Activated CD4-positive, alpha-beta T cell treated with anti-CD3 and anti-CD28 coated beads for 36 hours (primary cell): ENCODE measurements at regions not wholly inside any gene's neighbourhood (a gene's known extent, or its start where the extent isn't known, plus 50 kb on each side); places are given as distances from the start of the nearest gene placed in this dataset.
"Not testable (repeated sequence)": the region's sequence is repeated elsewhere in the genome, so short reads cannot be mapped to it uniquely, and the experiment has no call there.

ENCODE experiments used
- ATAC-seq: fragments of 200-7000 bp; cut with Tn5 transposase; one replicate; pipeline ENCODE4 v1.10.0; 2021; ENCODE audit warnings: mild to moderate bottlenecking, moderate library complexity
- CTCF ChIA-PET: fragments of 350-600 bp; sonication (Branson Sonifier 250); formaldehyde crosslinking; loops from one replicate; lab custom pipeline; 2021; ENCODE audit warnings: antibody characterized with exemption; lab: Charles Lee
- POLR2A ChIA-PET: fragments of 350-600 bp; sonication (Branson Sonifier 250); formaldehyde crosslinking; loops from one replicate; lab custom pipeline; 2021; ENCODE audit warnings: antibody characterized with exemption, inconsistent platforms; lab: Charles Lee
- DNase-seq: peaks from one replicate; pipeline ENCODE4 v3.0.0-alpha.2; 2020
- H3K27ac Mint-ChIP-seq: one replicate; pipeline ENCODE4 v1.8.0; 2021; ENCODE audit warnings: mixed read lengths
- H3K27me3 Mint-ChIP-seq: one replicate; pipeline ENCODE4 v1.8.0; 2021; ENCODE audit warnings: mixed read lengths
- H3K36me3 Mint-ChIP-seq: one replicate; pipeline ENCODE4 v1.8.0; 2021; ENCODE audit warnings: low read depth, mixed read lengths
- H3K4me1 Mint-ChIP-seq: one replicate; pipeline ENCODE4 v1.8.0; 2021; ENCODE audit warnings: mixed read lengths
- H3K4me3 Mint-ChIP-seq: one replicate; pipeline ENCODE4 v1.8.0; 2021; ENCODE audit warnings: mild to moderate bottlenecking, moderate library complexity, mixed read lengths
- H3K9me3 Mint-ChIP-seq: one replicate; pipeline ENCODE4 v1.8.0; 2021; ENCODE audit warnings: low read depth, mixed read lengths
- intact Hi-C, 2 experiments: fragments of 100-400 bp; cut with DNase I in 1 of 2; cut with micrococcal nuclease in 1 of 2; formaldehyde crosslinking; loops; one replicate each; pipeline versions ENCODE4 v1.14.2 to v1.15.1; 2022 to 2024; cut with DNase I, micrococcal nuclease

GRCh38 chrY:16715278-16715677 lies 1164.7 kb downstream of the CDY2B start:
- Mint-ChIP-seq H3K36me3 (no peaks in the 10 kb centered on the region), H3K9me3 (peaks cover 3% of the 10 kb centered on the region), H3K27me3 (no peaks in the 10 kb centered on the region), H3K4me3 (no peak overlapping the region), H3K27ac (no peak overlapping the region), H3K4me1 (no peaks in the 10 kb centered on the region)
- intact Hi-C loops: no loop called here
- ChIA-PET CTCF (no interaction called here), POLR2A (no interaction called here)
- ATAC-seq (no peak), DNase-seq (no peak)

GRCh38 chrY:16673102-16673787 lies 1206.8 kb downstream of the CDY2B start:
- CTCF ChIA-PET: no interaction called here
- Mint-ChIP-seq H3K9me3 (no peaks in the 10 kb centered on the region), H3K27me3 (no peaks in the 10 kb centered on the region), H3K4me3 (no peak overlapping the region), H3K27ac (no peak overlapping the region), H3K36me3 (no peaks in the 10 kb centered on the region), H3K4me1 (no peaks in the 10 kb centered on the region)
- DNase-seq (no peak), ATAC-seq (no peak)
- intact Hi-C loops: no loop called here
- POLR2A ChIA-PET: no interaction called here

GRCh38 chrY:16668402-16668801 lies 1211.6 kb downstream of the CDY2B start:
- ChIA-PET CTCF (no interaction called here), POLR2A (no interaction called here)
- no peaks in the 10 kb centered on the region for H3K27me3 Mint-ChIP-seq
- intact Hi-C loops: no loop called here
- peaks cover 2% of the 10 kb centered on the region for H3K9me3 Mint-ChIP-seq
- DNase-seq (no peak), ATAC-seq (no peak)
- no peaks in the 10 kb centered on the region for H3K36me3 Mint-ChIP-seq
- no peaks in the 10 kb centered on the region for H3K4me1 Mint-ChIP-seq
- no peak overlapping the region for H3K27ac Mint-ChIP-seq
- H3K4me3 Mint-ChIP-seq: no peak overlapping the region

GRCh38 chrY:16662741-16663140 lies 1217.3 kb downstream of the CDY2B start:
- Mint-ChIP-seq H3K4me1 (no peaks in the 10 kb centered on the region), H3K27ac (no peak overlapping the region), H3K4me3 (no peak overlapping the region), H3K27me3 (no peaks in the 10 kb centered on the region), H3K36me3 (no peaks in the 10 kb centered on the region), H3K9me3 (peaks cover 5% of the 10 kb centered on the region)
- DNase-seq (no peak), ATAC-seq (no peak)
- ChIA-PET CTCF (no interaction called here), POLR2A (no interaction called here)
- intact Hi-C loops: no loop called here

- H3K9me3 Mint-ChIP-seq: peaks cover 3% of the 10 kb centered on the region
Measured at GRCh38 chrY:16659340-16659739, 1220.7 kb downstream of the CDY2B start.

GRCh38 chrY:16653971-16654370 lies 1226.0 kb downstream of the CDY2B start:
- no peaks in the 10 kb centered on the region for H3K36me3 Mint-ChIP-seq
- no peaks in the 10 kb centered on the region for H3K9me3 Mint-ChIP-seq
- no peak for DNase-seq
- intact Hi-C loops: no loop called here
- no peaks in the 10 kb centered on the region for H3K4me1 Mint-ChIP-seq
- POLR2A ChIA-PET: no interaction called here
- ATAC-seq: no peak
- no peak overlapping the region for H3K4me3 Mint-ChIP-seq
- CTCF ChIA-PET: no interaction called here
- H3K27ac Mint-ChIP-seq: no peak overlapping the region
- no peaks in the 10 kb centered on the region for H3K27me3 Mint-ChIP-seq

More at GRCh38 chrY:16659340-16659739, 1220.7 kb downstream of the CDY2B start:
- no peaks in the 10 kb centered on the region for H3K27me3 Mint-ChIP-seq
- ATAC-seq (no peak), DNase-seq (no peak)
- POLR2A ChIA-PET: no interaction called here
- no peaks in the 10 kb centered on the region for H3K36me3 Mint-ChIP-seq
- no peaks in the 10 kb centered on the region for H3K4me1 Mint-ChIP-seq
- CTCF ChIA-PET: no interaction called here
- intact Hi-C loops: no loop called here
- no peak overlapping the region for H3K27ac Mint-ChIP-seq
- H3K4me3 Mint-ChIP-seq: no peak overlapping the region

GRCh38 chrY:16645991-16646390 lies 1234.0 kb downstream of the CDY2B start:
- Mint-ChIP-seq H3K9me3 (no peaks in the 10 kb centered on the region), H3K36me3 (no peaks in the 10 kb centered on the region), H3K4me3 (no peak overlapping the region), H3K4me1 (no peaks in the 10 kb centered on the region), H3K27ac (no peak overlapping the region), H3K27me3 (no peaks in the 10 kb centered on the region)
- ATAC-seq: no peak
- POLR2A ChIA-PET: no interaction called here
- CTCF ChIA-PET: no interaction called here
- intact Hi-C loops: no loop called here
- DNase-seq: no peak

GRCh38 chrY:16645449-16645848 lies 1234.6 kb downstream of the CDY2B start:
- H3K27me3 Mint-ChIP-seq: no peaks in the 10 kb centered on the region
- no peak overlapping the region for H3K4me3 Mint-ChIP-seq
- H3K9me3 Mint-ChIP-seq: no peaks in the 10 kb centered on the region
- DNase-seq (no peak), ATAC-seq (no peak)
- intact Hi-C loops: no loop called here
- ChIA-PET POLR2A (no interaction called here), CTCF (no interaction called here)
- H3K4me1 Mint-ChIP-seq: no peaks in the 10 kb centered on the region
- H3K27ac Mint-ChIP-seq: no peak overlapping the region
- H3K36me3 Mint-ChIP-seq: no peaks in the 10 kb centered on the region

GRCh38 chrY:16644270-16644800 lies 1235.7 kb downstream of the CDY2B start:
- Mint-ChIP-seq H3K4me1 (no peaks in the 10 kb centered on the region), H3K9me3 (no peaks in the 10 kb centered on the region), H3K27ac (no peak overlapping the region), H3K36me3 (no peaks in the 10 kb centered on the region), H3K4me3 (no peak overlapping the region), H3K27me3 (no peaks in the 10 kb centered on the region)
- ChIA-PET POLR2A (no interaction called here), CTCF (no interaction called here)
- DNase-seq (no peak), ATAC-seq (no peak)
- intact Hi-C loops: no loop called here

- CTCF ChIA-PET: no interaction called here
- Mint-ChIP-seq H3K4me1 (no peaks in the 10 kb centered on the region), H3K9me3 (peaks cover 2% of the 10 kb centered on the region), H3K36me3 (no peaks in the 10 kb centered on the region), H3K27me3 (no peaks in the 10 kb centered on the region), H3K4me3 (no peak overlapping the region), H3K27ac (no peak overlapping the region)
- ATAC-seq: no peak
- POLR2A ChIA-PET: no interaction called here
- intact Hi-C loops: no loop called here
- no peak for DNase-seq
Measured at GRCh38 chrY:16639777-16640176, 1240.2 kb downstream of the CDY2B start.

- ATAC-seq, DNase-seq, POLR2A ChIA-PET, H3K4me3 Mint-ChIP-seq, CTCF ChIA-PET, H3K4me1 Mint-ChIP-seq, H3K36me3 Mint-ChIP-seq, intact Hi-C loops, H3K27ac Mint-ChIP-seq, H3K27me3 Mint-ChIP-seq, H3K9me3 Mint-ChIP-seq: not testable (repeated sequence)
Measured at GRCh38 chrY:16638743-16639142, 1241.3 kb downstream of the CDY2B start.

GRCh38 chrY:16636254-16636653 lies 1243.8 kb downstream of the CDY2B start:
- H3K36me3 Mint-ChIP-seq: no peaks in the 10 kb centered on the region

More at GRCh38 chrY:16636254-16636653, 1243.8 kb downstream of the CDY2B start:
- H3K4me1 Mint-ChIP-seq: no peaks in the 10 kb centered on the region
- POLR2A ChIA-PET: no interaction called here
- no peak overlapping the region for H3K27ac Mint-ChIP-seq
- no peak overlapping the region for H3K4me3 Mint-ChIP-seq
- no peak for DNase-seq
- intact Hi-C loops: no loop called here
- peaks cover 2% of the 10 kb centered on the region for H3K9me3 Mint-ChIP-seq
- no peak for ATAC-seq
- H3K27me3 Mint-ChIP-seq: no peaks in the 10 kb centered on the region
- CTCF ChIA-PET: no interaction called here
